ENCODE measurements at regions not wholly inside any gene's neighbourhood (a gene's known extent, or its start where the extent isn't known, plus 50 kb on each side); places are given as distances from the start of the nearest gene placed in this dataset.

GRCh38 chr10:118922226-118922625 lies 107.3 kb upstream of the NANOS1 start:
- no peak for TF ChIP-seq CEBPB (IDR thresholded peaks at IDR 0.05; ENCODE audit: low read depth)
- TF ChIP-seq EZH2 (IDR thresholded peaks at IDR 0.05): no peak
- no peak for TF ChIP-seq CTCF (IDR thresholded peaks at IDR 0.05 in 2 of 3, conservative IDR thresholded peaks at IDR 0.05 in 1 of 3; ENCODE audit: borderline replicate concordance in 1 of 3, insufficient read depth in 1 of 3, low read depth in 2 of 3, low read length in 2 of 3)
- TF ChIP-seq POLR2A (IDR thresholded peaks at IDR 0.05; ENCODE audit: borderline replicate concordance, extremely low read depth, insufficient read depth, insufficient read length): no peak
- TF ChIP-seq RAD21 (IDR thresholded peaks at IDR 0.05; ENCODE audit: low read depth): no peak
- TF ChIP-seq, protein P1, sequence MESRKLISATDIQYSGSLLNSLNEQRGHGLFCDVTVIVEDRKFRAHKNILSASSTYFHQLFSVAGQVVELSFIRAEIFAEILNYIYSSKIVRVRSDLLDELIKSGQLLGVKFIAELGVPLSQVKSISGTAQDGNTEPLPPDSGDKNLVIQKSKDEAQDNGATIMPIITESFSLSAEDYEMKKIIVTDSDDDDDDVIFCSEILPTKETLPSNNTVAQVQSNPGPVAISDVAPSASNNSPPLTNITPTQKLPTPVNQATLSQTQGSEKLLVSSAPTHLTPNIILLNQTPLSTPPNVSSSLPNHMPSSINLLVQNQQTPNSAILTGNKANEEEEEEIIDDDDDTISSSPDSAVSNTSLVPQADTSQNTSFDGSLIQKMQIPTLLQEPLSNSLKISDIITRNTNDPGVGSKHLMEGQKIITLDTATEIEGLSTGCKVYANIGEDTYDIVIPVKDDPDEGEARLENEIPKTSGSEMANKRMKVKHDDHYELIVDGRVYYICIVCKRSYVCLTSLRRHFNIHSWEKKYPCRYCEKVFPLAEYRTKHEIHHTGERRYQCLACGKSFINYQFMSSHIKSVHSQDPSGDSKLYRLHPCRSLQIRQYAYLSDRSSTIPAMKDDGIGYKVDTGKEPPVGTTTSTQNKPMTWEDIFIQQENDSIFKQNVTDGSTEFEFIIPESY (IDR thresholded peaks at IDR 0.05; ENCODE audit: extremely low read depth, insufficient replicate concordance, low read length): no peak
- TF ChIP-seq POLR2AphosphoS5 (IDR thresholded peaks at IDR 0.05; ENCODE audit: low read depth, low read length): no peak
- TF ChIP-seq YY1 (IDR thresholded peaks at IDR 0.05; ENCODE audit: extremely low read depth, insufficient replicate concordance, low read depth, low read length): no peak
- TF ChIP-seq EZH2phosphoT487 (IDR thresholded peaks at IDR 0.05; ENCODE audit: borderline replicate concordance): no peak
- no peak for TF ChIP-seq EGR1 (IDR thresholded peaks at IDR 0.05; ENCODE audit: low read depth)
- TF ChIP-seq ZNF274 (IDR thresholded peaks at IDR 0.05; ENCODE audit: low read depth, low read length): no peak
- no peak for TF ChIP-seq TCF7L2 (IDR thresholded peaks at IDR 0.05; ENCODE audit: borderline replicate concordance, extremely low read depth, insufficient read depth, insufficient read length)
- no peak for TF ChIP-seq SIN3A (IDR thresholded peaks at IDR 0.05; ENCODE audit: low read depth)

All from HCT116 (cell line).